ENCODE measurements at regions not wholly inside any gene's neighbourhood (a gene's known extent, or its start where the extent isn't known, plus 50 kb on each side); places are given as distances from the start of the nearest gene placed in this dataset.

DNA sequence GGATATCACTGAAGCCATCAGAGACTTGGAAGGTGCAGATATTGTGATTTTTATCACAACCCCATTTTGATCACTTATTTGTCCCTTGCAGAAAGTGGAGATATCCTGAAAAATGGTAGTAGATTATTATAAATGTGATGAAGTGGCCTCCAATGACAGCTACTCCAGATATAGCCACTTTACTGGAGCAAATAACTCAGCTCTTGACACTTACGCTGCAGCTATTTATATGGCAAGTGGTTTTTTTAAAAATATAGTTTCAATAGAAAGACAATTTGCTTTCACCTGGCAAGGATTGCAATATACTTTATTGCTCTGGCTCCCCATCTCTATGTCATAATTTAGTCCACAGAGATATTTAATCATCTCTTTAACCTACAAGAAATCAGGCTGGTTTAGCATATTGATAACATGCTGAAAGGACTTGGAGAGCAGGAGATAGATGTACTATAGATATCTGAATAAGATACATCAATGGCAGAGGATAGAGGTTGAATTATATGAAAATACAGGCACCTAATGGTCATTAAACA is 182.8 kb upstream of the SKOR2 start:
- no peak for ATAC-seq (replicated peaks in 1 of 4)
- Mint-ChIP-seq H3K27me3 (peaks cover 5 to 18% of the 10 kb centered on the region in 2 donors), H3K4me1 (no peaks in the 10 kb centered on the region), H3K27ac (no peak overlapping the region), H3K36me3 (no peaks in the 10 kb centered on the region), H3K9me3 (no peaks in the 10 kb centered on the region), H3K4me3 (no peak overlapping the region)
- Histone ChIP-seq H3K4me1 (ENCODE audit: control insufficient read depth in 1 of 2, extremely low read depth in 1 of 2, insufficient read depth in 2 of 2, low read length in 2 of 2) (no peaks in the 10 kb centered on the region), H3K9me3 (no peaks in the 10 kb centered on the region), H3K4me3 (ENCODE audit: control insufficient read depth in 1 of 2, extremely low read depth in 1 of 2, low read length in 1 of 2) (no peak overlapping the region), H3K27me3 (replicated peaks in 1 of 2; ENCODE audit: control insufficient read depth in 2 of 2, extremely low read depth in 1 of 2, insufficient read depth in 2 of 2, low read length in 1 of 2) (no peaks in the 10 kb centered on the region), H3K27ac (ENCODE audit: low read length) (no peak overlapping the region), H3K36me3 (ENCODE audit: control insufficient read depth in 2 of 2, extremely low read depth in 1 of 2, insufficient read depth in 1 of 2, low read length in 1 of 2) (no peaks in the 10 kb centered on the region)
- ChIA-PET POLR2A (no interaction called here), CTCF (no interaction called here)
- DNase-seq, result no peak
- WGBS (ENCODE audit: insufficient coverage), result no CpG with 5 or more reads among the region's 1 CpG

DNA sequence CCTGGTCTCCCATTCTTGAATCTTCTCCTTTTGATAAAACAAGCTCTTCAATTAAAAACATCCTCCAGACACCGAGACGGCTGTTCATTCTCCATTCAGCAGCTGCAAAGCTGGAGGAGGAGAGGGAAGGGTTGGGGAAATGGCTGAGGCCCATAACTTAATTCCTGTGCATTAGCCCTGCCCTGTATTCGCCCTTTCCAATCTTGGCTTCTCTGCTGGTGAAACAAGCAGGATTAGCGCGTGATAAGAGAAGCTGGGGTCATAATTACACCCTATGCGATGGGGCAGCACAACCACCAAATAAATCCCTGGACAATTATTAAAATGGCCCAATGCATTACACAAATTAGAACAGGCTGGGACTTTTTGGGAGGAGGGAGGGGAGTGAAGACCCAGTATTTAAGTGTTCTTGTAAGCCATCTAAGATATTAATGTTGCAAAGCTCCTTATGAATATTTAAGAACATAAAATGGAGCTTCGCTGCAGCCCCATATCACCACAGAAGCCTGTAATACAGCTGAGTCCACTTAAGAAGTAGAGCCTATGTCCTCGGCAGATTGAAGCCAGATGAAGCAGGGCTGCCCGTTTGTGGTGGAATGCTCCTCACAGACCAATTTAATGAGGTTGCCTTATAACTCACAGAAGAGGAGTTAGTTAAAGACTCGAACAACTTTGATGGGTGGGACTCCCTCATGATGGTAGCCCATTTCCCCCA is 176.6 kb upstream of the SKOR2 start:
- H3K4me1 ChIP-seq (ENCODE audit: control insufficient read depth in 1 of 2, extremely low read depth in 1 of 2, insufficient read depth in 2 of 2, low read length in 2 of 2), result no peaks in the 10 kb centered on the region
- no peak for DNase-seq
- H3K9me3 ChIP-seq, result no peaks in the 10 kb centered on the region
- H3K36me3 Mint-ChIP-seq, result no peaks in the 10 kb centered on the region
- ATAC-seq (replicated peaks in 1 of 4), result no peak
- WGBS (ENCODE audit: insufficient coverage), result 70% methylated on average over 5 of the region's 10 CpGs
- no peak overlapping the region for H3K27ac ChIP-seq (ENCODE audit: low read length)
- H3K36me3 ChIP-seq (ENCODE audit: control insufficient read depth in 2 of 2, extremely low read depth in 1 of 2, insufficient read depth in 1 of 2, low read length in 1 of 2), result no peaks in the 10 kb centered on the region
- peaks cover 0 to 4% of the 10 kb centered on the region in 2 donors for H3K27me3 Mint-ChIP-seq
- CTCF ChIA-PET, result no interaction called here
- H3K9me3 Mint-ChIP-seq, result no peaks in the 10 kb centered on the region
- POLR2A ChIA-PET, result no interaction called here
- no peak overlapping the region for H3K4me3 Mint-ChIP-seq
- H3K4me1 Mint-ChIP-seq, result no peaks in the 10 kb centered on the region
- H3K27ac Mint-ChIP-seq, result no peak overlapping the region
- no peak overlapping the region for H3K4me3 ChIP-seq (ENCODE audit: control insufficient read depth in 1 of 2, extremely low read depth in 1 of 2, low read length in 1 of 2)
- no peaks in the 10 kb centered on the region for H3K27me3 ChIP-seq (replicated peaks in 1 of 2; ENCODE audit: control insufficient read depth in 2 of 2, extremely low read depth in 1 of 2, insufficient read depth in 2 of 2, low read length in 1 of 2)

DNA sequence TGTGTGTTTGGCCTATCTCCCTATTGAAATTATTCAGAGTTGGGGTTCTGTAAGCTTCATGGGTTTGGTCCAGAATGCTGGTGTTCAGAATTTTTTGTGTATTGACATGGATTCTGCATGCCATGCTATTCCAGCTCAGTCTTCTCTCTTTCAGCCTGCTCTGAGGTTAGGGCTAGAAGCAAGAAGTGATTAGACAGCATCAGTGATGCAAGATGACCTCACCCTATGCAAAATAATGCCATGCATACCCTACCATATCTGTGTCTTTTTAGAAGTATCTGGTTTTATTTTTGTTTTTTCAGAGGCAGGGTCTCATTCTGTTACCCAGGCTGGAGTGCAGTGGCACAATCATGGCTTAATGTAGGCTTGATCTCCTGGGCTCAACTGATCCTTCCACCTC is 175.6 kb upstream of the SKOR2 start:
- Histone ChIP-seq H3K36me3 (ENCODE audit: control insufficient read depth in 2 of 2, extremely low read depth in 1 of 2, insufficient read depth in 1 of 2, low read length in 1 of 2) (no peaks in the 10 kb centered on the region), H3K27me3 (replicated peaks in 1 of 2; ENCODE audit: control insufficient read depth in 2 of 2, extremely low read depth in 1 of 2, insufficient read depth in 2 of 2, low read length in 1 of 2) (peaks cover 0 to 2% of the 10 kb centered on the region in 2 experiments), H3K4me3 (ENCODE audit: control insufficient read depth in 1 of 2, extremely low read depth in 1 of 2, low read length in 1 of 2) (no peak overlapping the region), H3K9me3 (no peaks in the 10 kb centered on the region), H3K4me1 (ENCODE audit: control insufficient read depth in 1 of 2, extremely low read depth in 1 of 2, insufficient read depth in 2 of 2, low read length in 2 of 2) (no peaks in the 10 kb centered on the region), H3K27ac (ENCODE audit: low read length) (no peak overlapping the region)
- POLR2A ChIA-PET, result no interaction called here
- peaks cover 0 to 5% of the 10 kb centered on the region in 2 donors for H3K27me3 Mint-ChIP-seq
- H3K9me3 Mint-ChIP-seq, result no peaks in the 10 kb centered on the region
- no peaks in the 10 kb centered on the region for H3K36me3 Mint-ChIP-seq
- no peak for ATAC-seq (replicated peaks in 1 of 4)
- no peak for DNase-seq
- H3K27ac Mint-ChIP-seq, result no peak overlapping the region
- no peaks in the 10 kb centered on the region for H3K4me1 Mint-ChIP-seq
- CTCF ChIA-PET, result no interaction called here
- H3K4me3 Mint-ChIP-seq, result no peak overlapping the region

DNA sequence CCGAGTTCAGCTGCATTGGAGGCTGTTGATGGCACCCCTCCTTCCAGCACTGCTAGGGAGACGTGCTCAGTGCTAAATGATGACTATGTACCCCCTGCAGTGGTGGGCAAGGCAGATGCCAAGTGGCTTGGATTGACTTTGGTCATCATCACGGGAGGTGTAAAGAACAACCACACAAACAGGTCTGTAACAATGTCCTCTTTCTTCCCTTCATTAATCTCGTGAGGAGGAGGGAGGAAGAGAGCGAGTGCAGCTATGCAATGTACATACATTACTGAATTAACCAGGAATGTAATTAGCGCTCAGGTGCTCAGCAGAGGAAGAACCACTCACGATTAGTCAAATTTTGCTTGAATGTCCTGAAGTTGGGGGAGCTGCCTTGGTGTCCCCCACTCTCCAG is 173.9 kb upstream of the SKOR2 start:
- no peaks in the 10 kb centered on the region for H3K36me3 ChIP-seq (ENCODE audit: control insufficient read depth in 2 of 2, extremely low read depth in 1 of 2, insufficient read depth in 1 of 2, low read length in 1 of 2)
- Mint-ChIP-seq H3K4me3 (no peak overlapping the region), H3K9me3 (no peaks in the 10 kb centered on the region), H3K4me1 (no peaks in the 10 kb centered on the region), H3K27me3 (peaks cover 2 to 6% of the 10 kb centered on the region in 2 donors), H3K27ac (no peak overlapping the region), H3K36me3 (no peaks in the 10 kb centered on the region)
- ATAC-seq (replicated peaks in 1 of 4) (no peak), DNase-seq (no peak)
- ChIA-PET POLR2A (no interaction called here), CTCF (interaction anchor here in 1 of 2 donors (0.5 kb wide), 1 partner anchor 124 kb away, joined by 3 read pairs; no protein-coding TSS in a partner anchor)
- H3K4me1 ChIP-seq (ENCODE audit: control insufficient read depth in 1 of 2, extremely low read depth in 1 of 2, insufficient read depth in 2 of 2, low read length in 2 of 2), result no peaks in the 10 kb centered on the region
- H3K27me3 ChIP-seq (replicated peaks in 1 of 2; ENCODE audit: control insufficient read depth in 2 of 2, extremely low read depth in 1 of 2, insufficient read depth in 2 of 2, low read length in 1 of 2), result peaks cover 0 to 5% of the 10 kb centered on the region in 2 experiments
- no peaks in the 10 kb centered on the region for H3K9me3 ChIP-seq
- no peak overlapping the region for H3K27ac ChIP-seq (ENCODE audit: low read length)
- WGBS (ENCODE audit: insufficient coverage), result no CpG with 5 or more reads among the region's 7 CpGs
- no peak overlapping the region for H3K4me3 ChIP-seq (ENCODE audit: control insufficient read depth in 1 of 2, extremely low read depth in 1 of 2, low read length in 1 of 2)

DNA sequence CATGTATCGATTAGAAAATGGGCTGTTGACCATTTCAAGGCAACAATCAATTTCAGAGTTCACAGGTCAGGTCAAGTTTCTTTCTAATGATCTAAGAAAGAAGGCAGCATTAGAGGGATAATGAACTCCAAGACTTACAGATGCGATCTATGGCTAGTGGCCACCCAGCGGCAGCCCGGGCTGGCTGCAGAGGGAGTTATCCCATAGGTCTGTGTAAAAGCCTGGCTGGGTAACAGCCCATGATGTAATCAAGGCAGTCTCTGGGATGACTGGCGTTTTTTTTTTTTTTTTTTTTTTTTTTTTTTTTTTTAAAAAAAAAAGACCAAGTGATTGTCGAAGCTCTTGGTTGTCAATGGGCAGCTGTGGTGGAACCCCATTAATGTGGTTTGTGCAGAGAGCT is 171.1 kb upstream of the SKOR2 start:
- DNase-seq (no peak), ATAC-seq (replicated peaks in 1 of 4) (no peak)
- 81% methylated on average over 3 of the region's 6 CpGs for WGBS (ENCODE audit: insufficient coverage)
- Histone ChIP-seq H3K4me1 (ENCODE audit: control insufficient read depth in 1 of 2, extremely low read depth in 1 of 2, insufficient read depth in 2 of 2, low read length in 2 of 2) (no peaks in the 10 kb centered on the region), H3K27ac (ENCODE audit: low read length) (no peak overlapping the region), H3K36me3 (ENCODE audit: control insufficient read depth in 2 of 2, extremely low read depth in 1 of 2, insufficient read depth in 1 of 2, low read length in 1 of 2) (no peaks in the 10 kb centered on the region), H3K27me3 (replicated peaks in 1 of 2; ENCODE audit: control insufficient read depth in 2 of 2, extremely low read depth in 1 of 2, insufficient read depth in 2 of 2, low read length in 1 of 2) (peaks cover 2 to 10% of the 10 kb centered on the region in 2 experiments), H3K4me3 (ENCODE audit: control insufficient read depth in 1 of 2, extremely low read depth in 1 of 2, low read length in 1 of 2) (no peak overlapping the region), H3K9me3 (no peaks in the 10 kb centered on the region)
- Mint-ChIP-seq H3K27me3 (peaks cover 12 to 15% of the 10 kb centered on the region in 2 donors), H3K9me3 (no peaks in the 10 kb centered on the region), H3K36me3 (no peaks in the 10 kb centered on the region), H3K4me3 (no peak overlapping the region), H3K27ac (no peak overlapping the region), H3K4me1 (no peaks in the 10 kb centered on the region)
- POLR2A ChIA-PET, result no interaction called here
- CTCF ChIA-PET, result interaction anchor here in 1 of 2 donors (0.6 kb wide), 1 partner anchor 49 kb away, joined by 3 read pairs; no protein-coding TSS in a partner anchor

DNA sequence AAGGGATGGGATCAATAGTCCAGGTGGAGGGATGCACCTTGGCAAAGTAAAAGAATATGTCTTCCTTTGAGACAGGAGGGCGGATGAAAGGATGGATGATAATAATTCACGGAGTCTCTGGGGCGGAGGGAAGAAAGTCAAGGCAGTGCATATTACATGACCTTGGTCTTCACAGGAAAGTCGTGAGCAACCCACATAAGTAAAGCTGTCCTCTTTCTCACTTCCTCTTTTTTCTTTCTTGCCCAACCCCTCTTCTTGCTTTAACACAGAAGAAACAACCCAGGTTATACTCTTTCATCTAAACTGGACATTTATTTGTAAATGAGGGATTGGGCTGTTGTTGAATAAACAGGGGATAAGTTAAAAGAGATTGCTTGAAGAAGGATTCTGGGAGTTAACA is 168.7 kb upstream of the SKOR2 start:
- WGBS (ENCODE audit: insufficient coverage), result 80% methylated on average over 1 of the region's 4 CpGs
- CTCF ChIA-PET, result interaction anchor here in 1 of 2 donors (0.7 kb wide), 1 partner anchor 730 kb away, joined by 4 read pairs; no protein-coding TSS in a partner anchor
- Histone ChIP-seq H3K9me3 (no peaks in the 10 kb centered on the region), H3K27ac (ENCODE audit: low read length) (no peak overlapping the region), H3K4me1 (ENCODE audit: control insufficient read depth in 1 of 2, extremely low read depth in 1 of 2, insufficient read depth in 2 of 2, low read length in 2 of 2) (no peaks in the 10 kb centered on the region), H3K27me3 (replicated peaks in 1 of 2; ENCODE audit: control insufficient read depth in 2 of 2, extremely low read depth in 1 of 2, insufficient read depth in 2 of 2, low read length in 1 of 2) (peaks cover 2 to 10% of the 10 kb centered on the region in 2 experiments), H3K36me3 (ENCODE audit: control insufficient read depth in 2 of 2, extremely low read depth in 1 of 2, insufficient read depth in 1 of 2, low read length in 1 of 2) (no peaks in the 10 kb centered on the region), H3K4me3 (ENCODE audit: control insufficient read depth in 1 of 2, extremely low read depth in 1 of 2, low read length in 1 of 2) (no peak overlapping the region)
- peaks cover 19 to 30% of the 10 kb centered on the region in 2 donors for H3K27me3 Mint-ChIP-seq
- H3K27ac Mint-ChIP-seq, result no peak overlapping the region
- H3K9me3 Mint-ChIP-seq, result no peaks in the 10 kb centered on the region
- no peak overlapping the region for H3K4me3 Mint-ChIP-seq
- no peak for ATAC-seq (replicated peaks in 1 of 4)
- H3K4me1 Mint-ChIP-seq, result no peaks in the 10 kb centered on the region
- H3K36me3 Mint-ChIP-seq, result no peaks in the 10 kb centered on the region
- DNase-seq, result no peak
- POLR2A ChIA-PET, result no interaction called here
